ENCODE measurements at regions not wholly inside any gene's neighbourhood (a gene's known extent, or its start where the extent isn't known, plus 50 kb on each side); places are given as distances from the start of the nearest gene placed in this dataset.

GRCh38 chr2:198890490-198890889 lies 567.2 kb downstream of the SATB2 start:
- H3K36me3 ChIP-seq, result no peaks in the 10 kb centered on the region
- TF ChIP-seq CTCF (IDR thresholded peaks at IDR 0.05 in 4 of 5, conservative IDR thresholded peaks at IDR 0.05 in 1 of 5) (no peak), POLR2A (IDR thresholded peaks at IDR 0.05) (no peak)
- H3K9me3 ChIP-seq, result no peaks in the 10 kb centered on the region
- no peaks in the 10 kb centered on the region for H3K4me1 ChIP-seq
- H3K4me3 ChIP-seq, result no peak overlapping the region
- DNase-seq, result no peak
- H3K27me3 ChIP-seq, result no peaks in the 10 kb centered on the region
- in situ Hi-C loops (cut with MboI; ENCODE audit: low sequenced_read_pairs in 4 of 4) (no loop called here), intact Hi-C loops (cut with DNase I; ENCODE audit: low total_unique reads) (no loop called here)
- no peak overlapping the region for H3K27ac ChIP-seq
- ATAC-seq, result no peak

- H3K4me1 ChIP-seq, result no peaks in the 10 kb centered on the region
- H3K9me3 ChIP-seq, result no peaks in the 10 kb centered on the region
- no peaks in the 10 kb centered on the region for H3K27me3 ChIP-seq
- intact Hi-C loops (cut with DNase I; ENCODE audit: low total_unique reads), result no loop called here
- in situ Hi-C loops (cut with MboI; ENCODE audit: low sequenced_read_pairs in 4 of 4), result no loop called here
- no peak overlapping the region for H3K4me3 ChIP-seq
- no peak for TF ChIP-seq POLR2A (IDR thresholded peaks at IDR 0.05)
- no peak for TF ChIP-seq CTCF (IDR thresholded peaks at IDR 0.05 in 4 of 5, conservative IDR thresholded peaks at IDR 0.05 in 1 of 5)
- no peak for ATAC-seq
- no peaks in the 10 kb centered on the region for H3K36me3 ChIP-seq
- no peak for DNase-seq
- H3K27ac ChIP-seq, result no peak overlapping the region
Measured at GRCh38 chr2:198883604-198884003, 574.1 kb downstream of the SATB2 start.

GRCh38 chr2:198880986-198881385 lies 576.8 kb downstream of the SATB2 start:
- H3K9me3 ChIP-seq, result no peaks in the 10 kb centered on the region

GRCh38 chr2:198880421-198880820 lies 577.3 kb downstream of the SATB2 start:
- intact Hi-C loops (cut with DNase I; ENCODE audit: low total_unique reads) (no loop called here), in situ Hi-C loops (cut with MboI; ENCODE audit: low sequenced_read_pairs in 4 of 4) (no loop called here)
- no peak for TF ChIP-seq POLR2A (IDR thresholded peaks at IDR 0.05)
- H3K9me3 ChIP-seq, result no peaks in the 10 kb centered on the region
- H3K4me1 ChIP-seq, result no peaks in the 10 kb centered on the region
- no peaks in the 10 kb centered on the region for H3K36me3 ChIP-seq
- no peak overlapping the region for H3K4me3 ChIP-seq
- H3K27me3 ChIP-seq, result no peaks in the 10 kb centered on the region
- no peak overlapping the region for H3K27ac ChIP-seq
- ATAC-seq (no peak), DNase-seq (no peak)

More at GRCh38 chr2:198880986-198881385, 576.8 kb downstream of the SATB2 start:
- no peaks in the 10 kb centered on the region for H3K27me3 ChIP-seq
- intact Hi-C loops (cut with DNase I; ENCODE audit: low total_unique reads) (no loop called here), in situ Hi-C loops (cut with MboI; ENCODE audit: low sequenced_read_pairs in 4 of 4) (no loop called here)
- no peak for ATAC-seq
- H3K4me3 ChIP-seq, result no peak overlapping the region
- H3K4me1 ChIP-seq, result no peaks in the 10 kb centered on the region
- no peak overlapping the region for H3K27ac ChIP-seq
- no peak for DNase-seq
- no peaks in the 10 kb centered on the region for H3K36me3 ChIP-seq
- no peak for TF ChIP-seq POLR2A (IDR thresholded peaks at IDR 0.05)
- TF ChIP-seq CTCF (IDR thresholded peaks at IDR 0.05 in 4 of 5, conservative IDR thresholded peaks at IDR 0.05 in 1 of 5), result no peak

GRCh38 chr2:198874472-198874858 lies 583.3 kb downstream of the SATB2 start:
- DNase-seq (no peak), ATAC-seq (no peak)
- no peaks in the 10 kb centered on the region for H3K4me1 ChIP-seq
- no peak overlapping the region for H3K4me3 ChIP-seq
- no peaks in the 10 kb centered on the region for H3K27me3 ChIP-seq
- TF ChIP-seq POLR2A (IDR thresholded peaks at IDR 0.05) (no peak), CTCF (IDR thresholded peaks at IDR 0.05 in 4 of 5, conservative IDR thresholded peaks at IDR 0.05 in 1 of 5) (no peak)
- no peak overlapping the region for H3K27ac ChIP-seq
- no peaks in the 10 kb centered on the region for H3K36me3 ChIP-seq
- intact Hi-C loops (cut with DNase I; ENCODE audit: low total_unique reads) (no loop called here), in situ Hi-C loops (cut with MboI; ENCODE audit: low sequenced_read_pairs in 4 of 4) (no loop called here)
- H3K9me3 ChIP-seq, result no peaks in the 10 kb centered on the region

All from gastrocnemius medialis (tissue), 4 donors.